PFSK-1 (cell line): ENCODE measurements at regions not wholly inside any gene's neighbourhood (a gene's known extent, or its start where the extent isn't known, plus 50 kb on each side); places are given as distances from the start of the nearest gene placed in this dataset.

Experiments
- FOXP2 ChIP-seq: optimal IDR thresholded peaks from 2 replicates; pipeline ENCODE3; 2011; ENCODE audit warnings: borderline replicate concordance, control low read depth, inconsistent platforms; ENCODE audit not compliant: insufficient read depth; ENCODE audit errors: extremely low read length, extremely low read depth
- POLR2AphosphoS5 ChIP-seq: IDR thresholded peaks from 2 replicates; pipeline ENCODE4 v1.6.1; 2012; ENCODE audit warnings: low read depth, mild to moderate bottlenecking, control low read depth, low read length, moderate library complexity
- SIN3A ChIP-seq: IDR thresholded peaks from 2 replicates; pipeline ENCODE4 v1.6.1; 2012; ENCODE audit warnings: mild to moderate bottlenecking, low read length, moderate library complexity, borderline replicate concordance; ENCODE audit not compliant: insufficient read depth
- TAF1 ChIP-seq: IDR thresholded peaks from 2 replicates; pipeline ENCODE4 v1.6.1; 2012; ENCODE audit warnings: low read length, control low read depth, borderline replicate concordance; ENCODE audit not compliant: insufficient read depth
- TF ChIP-seq, protein P1 (sequence below), 2 experiments: IDR thresholded peaks; 2 replicates each; pipeline versions ENCODE4 v1.6.1 to v1.8.0; 2011 to 2012; ENCODE audit warnings: low read depth in 2 of 2, low read length in 2 of 2, control low read depth in 1 of 2, inconsistent platforms in 1 of 2, mild to moderate bottlenecking in 1 of 2, moderate library complexity in 1 of 2; ENCODE audit not compliant: insufficient read depth in 1 of 2

DNA sequence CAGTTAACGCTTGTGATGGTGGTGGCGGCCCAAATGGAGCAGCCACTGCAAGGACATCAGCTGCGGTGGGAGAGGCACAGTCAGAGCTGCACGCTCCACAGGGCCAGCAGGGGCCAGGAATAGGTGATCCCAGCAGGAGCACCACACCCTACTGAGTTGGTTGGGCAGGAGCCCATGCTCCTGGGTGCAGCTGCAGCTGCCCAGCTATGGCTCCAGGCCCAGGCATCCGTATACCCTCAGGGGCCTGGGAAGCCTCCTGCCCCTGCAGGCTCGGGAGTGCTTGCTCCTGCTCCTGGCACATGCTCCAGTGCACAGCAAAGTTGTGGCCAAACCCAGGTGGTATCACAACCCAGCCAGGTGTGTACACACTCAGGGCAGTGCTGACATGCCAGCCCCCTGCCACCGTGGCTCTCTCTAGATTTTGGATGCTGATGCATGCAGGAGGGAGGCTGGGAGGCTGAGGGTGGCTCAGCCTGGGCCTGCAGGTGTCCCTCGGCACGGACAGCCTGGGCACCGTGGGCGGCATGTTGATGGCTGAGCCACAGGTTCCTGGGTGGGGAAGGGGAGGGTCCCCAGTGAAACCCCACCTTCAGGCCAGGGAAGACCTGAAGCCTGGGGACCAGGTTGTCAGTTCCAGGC, 150.2 kb downstream of the CXXC4 start:
- TF ChIP-seq POLR2AphosphoS5, result no peak
- TF ChIP-seq, protein P1, sequence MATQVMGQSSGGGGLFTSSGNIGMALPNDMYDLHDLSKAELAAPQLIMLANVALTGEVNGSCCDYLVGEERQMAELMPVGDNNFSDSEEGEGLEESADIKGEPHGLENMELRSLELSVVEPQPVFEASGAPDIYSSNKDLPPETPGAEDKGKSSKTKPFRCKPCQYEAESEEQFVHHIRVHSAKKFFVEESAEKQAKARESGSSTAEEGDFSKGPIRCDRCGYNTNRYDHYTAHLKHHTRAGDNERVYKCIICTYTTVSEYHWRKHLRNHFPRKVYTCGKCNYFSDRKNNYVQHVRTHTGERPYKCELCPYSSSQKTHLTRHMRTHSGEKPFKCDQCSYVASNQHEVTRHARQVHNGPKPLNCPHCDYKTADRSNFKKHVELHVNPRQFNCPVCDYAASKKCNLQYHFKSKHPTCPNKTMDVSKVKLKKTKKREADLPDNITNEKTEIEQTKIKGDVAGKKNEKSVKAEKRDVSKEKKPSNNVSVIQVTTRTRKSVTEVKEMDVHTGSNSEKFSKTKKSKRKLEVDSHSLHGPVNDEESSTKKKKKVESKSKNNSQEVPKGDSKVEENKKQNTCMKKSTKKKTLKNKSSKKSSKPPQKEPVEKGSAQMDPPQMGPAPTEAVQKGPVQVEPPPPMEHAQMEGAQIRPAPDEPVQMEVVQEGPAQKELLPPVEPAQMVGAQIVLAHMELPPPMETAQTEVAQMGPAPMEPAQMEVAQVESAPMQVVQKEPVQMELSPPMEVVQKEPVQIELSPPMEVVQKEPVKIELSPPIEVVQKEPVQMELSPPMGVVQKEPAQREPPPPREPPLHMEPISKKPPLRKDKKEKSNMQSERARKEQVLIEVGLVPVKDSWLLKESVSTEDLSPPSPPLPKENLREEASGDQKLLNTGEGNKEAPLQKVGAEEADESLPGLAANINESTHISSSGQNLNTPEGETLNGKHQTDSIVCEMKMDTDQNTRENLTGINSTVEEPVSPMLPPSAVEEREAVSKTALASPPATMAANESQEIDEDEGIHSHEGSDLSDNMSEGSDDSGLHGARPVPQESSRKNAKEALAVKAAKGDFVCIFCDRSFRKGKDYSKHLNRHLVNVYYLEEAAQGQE (IDR thresholded peaks at IDR 0.05; ENCODE audit: insufficient read depth in 1 of 2, low read depth in 2 of 2, low read length in 2 of 2), result no peak
- no peak for TF ChIP-seq FOXP2
- TF ChIP-seq SIN3A, result no peak
- no peak for TF ChIP-seq TAF1

DNA sequence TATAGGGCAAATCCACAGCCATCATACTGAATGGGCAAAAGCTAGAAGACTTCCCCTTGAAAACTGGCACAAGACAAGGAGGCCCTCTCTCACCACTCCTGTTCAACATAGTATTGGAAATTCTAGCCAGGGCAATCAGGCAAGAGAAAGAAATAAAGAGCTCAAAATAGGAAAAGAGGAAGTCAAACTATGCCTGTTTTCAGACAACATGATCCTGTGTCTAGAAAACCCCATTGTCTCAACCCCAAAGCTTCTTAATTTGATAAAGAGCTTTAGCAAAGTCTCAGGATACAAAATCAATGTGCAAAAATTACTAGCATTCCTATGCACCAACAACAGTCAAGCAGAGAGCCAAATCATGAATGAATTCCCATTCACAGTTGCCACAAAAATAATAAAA, 160.3 kb downstream of the CXXC4 start:
- TF ChIP-seq FOXP2 (no peak), POLR2AphosphoS5 (no peak), SIN3A (no peak), TAF1 (no peak)
- TF ChIP-seq, protein P1 (IDR thresholded peaks at IDR 0.05; ENCODE audit: insufficient read depth in 1 of 2, low read depth in 2 of 2, low read length in 2 of 2), result no peak

DNA sequence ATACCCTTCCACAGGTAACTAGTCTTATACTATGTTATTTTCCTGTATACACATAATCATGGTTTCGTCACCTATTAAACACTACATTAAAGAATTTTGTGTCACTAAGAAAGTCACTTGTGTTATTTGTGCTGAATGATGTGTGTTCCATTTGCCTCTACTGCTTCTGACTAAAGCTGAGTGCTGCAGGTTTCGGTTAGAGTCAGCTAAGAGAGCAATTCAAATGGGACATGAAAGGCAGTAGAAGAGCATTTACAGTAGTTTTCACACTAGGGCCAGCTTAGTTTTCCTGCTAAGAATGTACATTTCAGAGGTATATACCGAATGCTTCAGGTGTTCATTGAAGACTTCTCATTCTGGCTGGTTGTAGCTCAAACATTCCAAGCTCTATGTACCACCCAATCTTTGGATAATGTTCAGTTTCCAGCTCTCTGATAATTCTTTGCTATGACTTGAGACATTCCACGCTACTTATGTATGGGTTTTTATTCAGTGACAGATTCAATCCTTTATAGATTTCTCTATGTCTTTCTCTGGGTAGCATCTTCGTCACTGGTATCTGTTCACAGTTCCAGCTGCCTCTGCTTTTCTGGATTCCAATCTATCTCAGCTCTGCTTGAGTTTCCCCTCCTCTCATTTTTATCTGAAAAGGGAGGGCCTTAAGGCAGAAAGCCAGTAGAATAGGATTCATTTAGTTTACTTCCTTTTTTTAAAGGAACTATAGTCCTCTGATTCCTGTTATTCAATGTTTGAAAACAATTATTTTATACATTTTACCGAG, 164.4 kb downstream of the CXXC4 start:
- no peak for TF ChIP-seq TAF1
- TF ChIP-seq, protein P1 (IDR thresholded peaks at IDR 0.05; ENCODE audit: insufficient read depth in 1 of 2, low read depth in 2 of 2, low read length in 2 of 2), result no peak
- TF ChIP-seq SIN3A, result no peak
- TF ChIP-seq FOXP2, result no peak
- no peak for TF ChIP-seq POLR2AphosphoS5

DNA sequence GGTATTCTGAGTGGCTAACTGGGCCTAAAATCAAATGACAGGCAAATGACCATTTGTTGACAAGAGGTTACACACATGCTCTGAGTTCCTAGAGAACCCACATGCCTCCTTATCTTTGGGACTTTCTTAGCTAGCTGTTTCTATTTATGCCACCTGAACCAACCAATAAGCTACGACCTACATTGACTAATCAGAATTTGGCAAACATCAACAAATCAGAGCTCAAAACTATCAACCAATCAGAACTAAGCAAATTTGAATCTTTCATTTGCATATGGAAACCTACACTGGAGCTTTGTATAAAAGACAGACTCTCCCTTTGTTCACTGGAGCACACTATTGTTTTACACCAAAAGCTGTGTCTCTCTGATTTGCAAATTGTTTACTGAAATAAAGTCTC, 192.0 kb downstream of the CXXC4 start:
- no peak for TF ChIP-seq FOXP2
- no peak for TF ChIP-seq TAF1
- no peak for TF ChIP-seq SIN3A
- TF ChIP-seq, protein P1 (IDR thresholded peaks at IDR 0.05; ENCODE audit: insufficient read depth in 1 of 2, low read depth in 2 of 2, low read length in 2 of 2), result no peak
- TF ChIP-seq POLR2AphosphoS5, result no peak
